Midbrain (tissue), 1 donor: ENCODE measurements at regions not wholly inside any gene's neighbourhood (a gene's known extent, or its start where the extent isn't known, plus 50 kb on each side); places are given as distances from the start of the nearest gene placed in this dataset.
"Not testable (repeated sequence)": the region's sequence is repeated elsewhere in the genome, so short reads cannot be mapped to it uniquely, and the experiment has no call there.

Source experiments
- DNase-seq: peaks from one replicate; lab custom pipeline; 2025; lab: John Stamatoyannopoulos, UW

DNA sequence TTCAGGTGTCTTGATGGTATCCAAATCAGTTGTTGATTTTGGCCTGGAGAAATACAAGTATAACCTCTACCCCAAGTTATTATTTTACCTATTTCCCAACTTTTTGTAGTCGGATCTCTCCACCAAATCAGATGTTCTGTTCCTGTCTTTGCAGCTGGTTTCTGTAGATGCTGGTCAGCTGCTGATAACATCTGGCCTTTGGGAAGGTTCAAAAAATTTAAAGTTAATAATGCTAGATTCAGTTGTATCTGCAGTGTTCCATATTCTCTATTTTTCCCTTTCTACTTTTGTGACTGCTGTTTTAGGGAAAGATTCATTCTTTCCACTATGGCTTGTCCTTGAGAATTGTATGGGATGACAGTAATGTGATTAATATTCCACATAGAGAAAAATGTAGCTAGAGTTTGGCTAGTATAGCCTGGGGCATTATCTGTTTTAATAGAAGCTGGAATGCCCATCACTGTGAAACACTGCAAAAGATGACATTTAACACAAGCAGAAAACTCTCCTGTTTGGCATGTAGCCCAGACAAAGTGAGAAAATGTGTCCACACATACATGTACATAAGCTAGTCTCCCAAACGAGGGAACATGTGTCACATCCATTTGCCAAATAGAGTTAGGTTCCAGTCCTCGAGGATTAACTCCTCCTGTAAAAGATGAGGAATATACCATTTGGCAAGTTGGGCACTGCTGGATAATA, 99.2 kb downstream of the ZNF100 start:
- DNase-seq: not testable (repeated sequence)

DNA sequence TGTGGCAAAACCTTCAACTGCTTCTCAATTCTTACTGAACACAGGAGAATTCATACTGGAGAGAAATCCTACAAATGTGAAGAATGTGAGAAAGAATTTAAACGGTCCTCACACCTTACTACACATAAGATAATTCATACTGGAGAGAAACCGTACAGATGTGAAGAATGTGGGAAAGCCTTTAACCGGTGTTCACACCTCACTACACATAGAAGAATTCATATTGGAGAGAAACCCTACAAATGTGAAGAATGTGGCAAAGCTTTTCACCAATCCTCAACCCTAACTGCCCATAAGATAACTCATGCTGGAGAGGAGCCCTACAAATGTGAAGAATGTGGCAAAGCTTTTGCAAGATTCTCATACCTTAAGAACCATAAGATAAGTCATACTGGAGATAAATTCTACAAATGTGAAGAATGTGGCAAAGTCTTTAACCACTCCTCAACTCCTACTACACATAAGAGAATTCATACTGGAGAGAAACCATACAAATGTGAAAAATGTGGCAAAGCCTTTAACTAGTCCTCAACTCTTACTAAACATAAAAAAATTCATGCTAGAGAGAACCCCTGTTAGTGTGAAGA, 111.7 kb downstream of the ZNF100 start:
- no peak for DNase-seq

DNA sequence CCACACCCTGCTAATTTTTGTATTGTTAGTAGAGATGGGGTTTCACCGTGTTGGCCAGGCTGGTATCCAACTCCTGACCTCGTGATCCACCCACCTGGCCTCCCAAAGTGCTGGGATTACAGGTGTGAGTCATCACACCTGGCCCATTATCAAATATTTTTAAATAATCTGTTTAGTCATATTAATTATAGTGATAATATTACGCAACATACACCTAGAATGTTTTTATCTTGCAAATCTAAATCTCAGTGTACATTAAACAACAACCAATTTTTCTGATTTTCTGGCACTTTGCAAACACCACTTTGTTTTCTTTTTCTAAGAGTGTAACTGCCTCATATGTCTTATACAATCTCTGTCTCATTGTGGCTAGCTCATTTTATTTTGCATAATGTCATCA, 115.9 kb downstream of the ZNF100 start:
- DNase-seq: not testable (repeated sequence)

DNA sequence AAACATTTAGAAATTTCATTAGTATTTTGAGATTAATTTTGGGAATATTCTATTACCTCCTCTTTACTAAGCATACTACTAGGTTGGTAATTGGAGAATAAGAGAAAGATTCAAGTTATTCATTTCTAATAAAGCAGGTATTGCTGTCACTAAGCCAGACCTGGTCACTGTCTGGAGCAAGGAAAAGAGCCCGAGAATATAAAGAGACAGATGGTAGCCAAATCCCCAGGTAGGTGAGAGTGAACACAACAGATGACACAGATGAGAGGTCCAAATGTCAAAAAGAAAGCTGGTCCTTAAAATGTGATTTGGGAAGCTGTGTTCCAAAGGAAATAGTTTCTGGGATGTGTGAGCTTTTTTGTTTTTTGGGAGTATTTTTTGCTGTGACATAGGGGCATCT, 128.6 kb downstream of the ZNF100 start:
- no peak for DNase-seq

DNA sequence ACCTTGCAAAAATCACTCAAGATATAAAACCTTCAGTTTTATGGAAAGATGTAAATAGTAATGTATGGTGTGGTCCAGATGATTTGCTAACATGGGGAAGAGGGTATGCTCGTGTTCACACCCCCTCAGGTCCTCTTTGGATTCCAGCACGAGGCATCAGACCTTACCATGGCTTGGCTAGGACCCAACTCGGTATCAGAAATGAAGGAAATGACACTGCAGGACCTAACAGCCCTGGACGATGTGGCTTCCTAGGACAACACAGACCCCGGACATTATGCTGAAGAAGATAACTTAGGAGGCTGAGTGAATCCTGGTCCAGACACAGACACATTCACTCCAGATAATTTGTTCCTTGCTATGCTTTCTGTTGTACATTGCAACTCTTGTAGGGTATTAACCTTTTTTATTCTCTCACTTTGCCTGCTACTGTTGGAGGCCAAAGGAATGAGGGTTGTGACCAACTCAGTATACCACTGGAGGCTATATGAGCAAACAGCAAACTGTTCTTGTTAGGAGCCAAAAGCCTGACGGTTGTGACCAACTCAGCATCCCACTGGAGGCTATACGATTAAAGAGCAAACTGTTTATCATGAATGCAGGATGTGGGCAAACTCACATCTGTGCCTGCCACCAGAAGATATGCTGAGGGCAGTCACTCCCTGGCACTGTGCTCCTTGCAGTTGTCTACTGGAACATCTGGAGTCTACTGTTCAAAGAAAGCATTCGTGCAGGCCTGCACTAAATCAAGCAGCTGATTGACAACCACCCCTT, 121.7 kb downstream of the ZNF429 start:
- no peak for DNase-seq

DNA sequence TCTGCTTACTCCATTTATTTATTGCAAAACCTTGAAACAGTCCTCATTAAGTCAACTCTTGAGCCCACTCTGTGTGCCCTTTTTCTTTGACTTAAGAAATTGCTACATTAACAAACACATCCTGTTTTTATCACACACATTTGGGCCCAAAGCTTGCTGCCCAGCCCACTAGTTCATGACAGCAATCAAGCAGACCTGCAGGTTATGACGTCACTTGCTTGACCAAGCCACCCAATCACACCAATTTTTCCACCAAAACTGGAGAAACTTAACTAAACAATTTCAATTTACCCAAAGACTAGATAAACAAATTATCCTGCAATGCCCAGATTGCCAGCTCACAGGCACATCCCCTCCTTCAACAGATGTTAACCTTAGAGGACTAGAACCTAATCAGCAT, 120.7 kb downstream of the ZNF429 start:
- DNase-seq: no peak

DNA sequence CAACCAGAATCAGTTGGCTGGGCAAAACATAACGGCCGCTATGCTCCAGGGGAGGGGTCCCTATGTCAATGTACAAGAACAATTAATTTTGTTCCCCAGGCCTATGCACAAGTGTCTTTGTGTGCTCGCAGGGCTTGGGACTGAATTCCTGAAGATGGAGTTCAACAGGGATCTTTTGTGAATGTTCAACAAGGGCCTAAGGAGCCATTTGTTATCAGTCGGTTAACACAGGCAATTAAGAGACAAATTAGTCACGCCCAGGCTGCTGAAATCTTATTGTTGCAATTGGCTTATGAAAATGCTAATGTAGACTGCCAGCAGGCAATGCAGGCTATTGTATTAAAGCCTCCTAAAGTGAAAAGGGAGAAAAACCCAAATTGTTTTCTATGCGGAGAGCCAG, 117.5 kb downstream of the ZNF429 start:
- DNase-seq: no peak

DNA sequence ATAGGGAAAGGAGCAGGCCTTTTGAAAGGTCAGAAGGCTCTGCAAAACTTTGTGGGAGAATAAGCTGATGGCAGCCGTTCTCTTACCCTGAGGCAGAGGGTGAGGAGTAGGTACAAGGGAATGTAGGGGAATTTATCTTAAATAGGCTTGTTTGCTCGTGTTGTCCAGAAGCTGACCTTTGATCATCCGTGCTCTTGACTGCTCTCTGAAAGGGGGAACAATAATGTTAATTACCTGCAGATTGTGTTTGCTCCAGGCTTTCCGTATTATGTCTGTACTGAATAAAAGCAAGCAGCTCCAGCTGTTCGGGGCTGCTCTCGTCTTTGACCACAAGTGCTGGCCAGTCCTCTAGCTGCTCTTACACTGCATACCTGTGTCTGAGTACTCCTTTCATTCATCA, 116.3 kb downstream of the ZNF429 start:
- DNase-seq: no peak

DNA sequence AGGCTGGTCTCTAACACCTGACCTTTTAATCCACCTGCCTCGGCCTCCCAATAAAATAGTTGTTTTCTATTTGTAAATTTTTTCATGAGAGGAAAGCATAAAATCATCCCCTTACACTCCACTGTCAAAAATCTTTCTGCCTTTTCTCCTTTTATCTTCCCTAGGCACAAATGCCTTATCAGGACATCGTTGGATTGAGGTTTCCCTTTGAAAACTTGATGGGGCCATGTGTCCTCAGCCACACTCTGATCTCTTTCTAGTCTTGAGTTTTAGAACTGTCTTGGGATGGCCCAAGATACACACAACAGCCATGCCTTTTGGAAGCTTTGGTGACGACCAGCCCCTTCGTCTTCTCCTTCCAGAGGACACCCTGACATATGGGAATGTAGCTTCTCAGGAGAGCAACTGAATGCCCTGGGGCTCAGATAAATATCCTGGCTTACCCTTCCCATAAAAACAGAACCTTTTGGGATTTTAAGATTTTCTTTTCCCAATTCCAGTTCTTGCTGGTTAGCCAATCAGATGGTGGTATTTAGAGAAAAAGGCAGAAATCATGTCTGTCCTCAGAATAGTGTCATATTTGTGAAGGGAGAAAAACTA, 112.4 kb downstream of the ZNF429 start:
- DNase-seq: no peak

DNA sequence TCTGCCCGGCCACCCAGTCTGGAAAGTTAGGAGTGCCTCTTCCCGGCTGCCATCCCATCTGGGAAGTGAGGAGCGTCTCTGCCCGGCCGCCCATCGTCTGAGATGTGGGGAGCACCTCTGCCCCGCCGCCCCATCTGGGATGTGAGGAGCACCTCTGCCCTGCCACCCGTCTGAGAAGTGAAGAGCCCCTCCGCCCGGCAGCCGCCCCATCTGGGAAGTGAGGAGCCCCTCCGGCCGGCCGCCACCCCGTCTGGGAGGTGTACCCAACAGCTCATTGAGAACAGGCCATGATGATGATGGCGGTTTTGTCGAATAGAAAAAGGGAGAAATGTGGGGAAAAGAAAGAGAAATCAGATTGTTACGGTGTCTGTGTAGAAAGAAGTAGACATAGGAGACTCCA, 109.4 kb downstream of the ZNF429 start:
- not testable (repeated sequence) for DNase-seq

DNA sequence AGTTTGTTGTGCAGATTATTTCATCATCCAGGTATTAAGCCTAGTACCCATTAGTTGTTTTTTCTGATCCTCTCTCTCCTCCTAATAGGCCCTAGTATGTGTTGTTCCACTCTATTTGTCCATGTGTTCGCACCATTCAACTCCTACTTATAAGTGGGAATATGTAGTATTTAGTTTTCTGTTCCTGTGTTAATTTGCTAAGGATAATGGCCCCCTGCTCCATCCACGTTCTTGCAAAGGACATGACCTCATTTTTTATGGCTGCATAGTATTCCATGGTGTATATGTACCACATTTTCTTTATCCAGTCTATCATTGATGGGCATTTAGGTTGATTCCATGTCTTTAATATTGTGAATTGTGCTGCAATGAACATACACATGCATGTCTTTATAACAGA, 107.8 kb downstream of the ZNF429 start:
- not testable (repeated sequence) for DNase-seq

DNA sequence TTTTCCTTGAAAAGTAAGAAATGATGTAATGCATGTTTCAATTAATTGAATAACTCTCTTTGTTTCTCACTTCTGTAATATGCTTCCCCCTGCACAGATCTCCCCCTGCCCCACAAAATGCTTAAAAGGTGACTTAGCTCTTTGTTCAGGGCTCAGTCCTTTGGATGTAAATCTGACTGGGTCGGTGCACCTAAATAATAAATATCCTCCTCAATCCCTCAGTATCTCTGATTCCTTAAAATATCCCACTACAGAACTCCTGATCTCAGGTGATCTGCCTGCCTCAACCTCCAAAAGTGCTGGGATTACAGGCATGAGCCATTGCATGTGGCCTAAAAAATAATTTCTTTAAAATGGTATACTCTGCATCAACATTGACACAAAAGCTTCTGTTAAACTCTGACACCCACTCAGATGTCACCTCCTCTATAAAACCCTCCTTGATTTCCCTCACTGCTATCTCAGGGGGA, 107.0 kb downstream of the ZNF429 start:
- DNase-seq: no peak

DNA sequence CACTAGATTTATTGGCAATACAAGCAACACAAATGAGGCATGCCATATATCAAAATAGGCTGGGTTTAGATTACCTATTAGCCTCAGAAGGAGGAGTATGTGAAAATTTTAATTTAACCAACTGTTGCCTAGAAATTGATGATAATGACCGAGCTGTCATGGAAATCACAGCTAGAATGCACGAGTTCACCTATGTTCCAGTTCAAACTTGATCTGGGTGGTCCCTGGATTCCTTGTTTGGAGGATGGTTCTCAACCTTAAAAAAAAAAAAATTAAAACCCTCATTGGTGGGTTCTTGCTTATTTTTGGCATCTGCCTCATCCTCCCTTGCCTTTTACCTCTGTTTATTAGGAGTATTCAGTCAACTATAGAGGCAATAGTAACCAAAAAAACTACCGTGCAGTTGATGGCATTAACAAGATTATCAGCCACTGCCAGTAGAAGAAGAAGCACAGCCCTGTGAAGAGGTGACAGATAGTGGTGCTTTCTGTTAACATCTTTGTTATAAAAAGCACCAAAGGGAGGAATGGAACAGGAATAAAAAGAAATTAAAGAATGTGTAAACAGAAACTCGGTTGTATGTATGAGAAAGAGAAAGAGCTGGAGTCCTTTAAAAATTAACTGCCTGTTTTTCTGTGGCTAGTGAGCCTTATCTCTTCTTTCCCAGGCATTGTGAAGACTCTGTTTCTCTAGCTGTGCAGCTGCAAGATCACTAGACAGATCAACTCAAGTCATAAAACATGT, 106.4 kb downstream of the ZNF429 start:
- no peak for DNase-seq

DNA sequence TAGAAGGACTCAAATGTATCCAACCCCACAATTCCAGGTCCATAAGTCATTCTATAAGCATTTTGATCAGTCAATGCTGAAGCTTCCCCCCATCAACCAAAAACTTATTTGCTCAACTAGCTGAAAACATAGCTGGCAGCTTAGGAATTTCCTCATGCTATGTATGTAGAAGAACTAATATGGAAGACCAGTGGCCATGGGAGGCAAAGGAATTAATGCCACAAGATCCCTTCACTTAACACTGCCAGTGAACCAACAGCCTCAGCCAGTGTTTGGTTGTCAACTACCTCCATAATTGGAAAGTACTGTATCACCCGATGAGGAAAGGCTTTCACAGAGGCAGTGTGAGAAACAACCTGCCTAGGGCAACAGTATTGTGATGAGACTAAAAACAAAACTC, 105.4 kb downstream of the ZNF429 start:
- no peak for DNase-seq

DNA sequence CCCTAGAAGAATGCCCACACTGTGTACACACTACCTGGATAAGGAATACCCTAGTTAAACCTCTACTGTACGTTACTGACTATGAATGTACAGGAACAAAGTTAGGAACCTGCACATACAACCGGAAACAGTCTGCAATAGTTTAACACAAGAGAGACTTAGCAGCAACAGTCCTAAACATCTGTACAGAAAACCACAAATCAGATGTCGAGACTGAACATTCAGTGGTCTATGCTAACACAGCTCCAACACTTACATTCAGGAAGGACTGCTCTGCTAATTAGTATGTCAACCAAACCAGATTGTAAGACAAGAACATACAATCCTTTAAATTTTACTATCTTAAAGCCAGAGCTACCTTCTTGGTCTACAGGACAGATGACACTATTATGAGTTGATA, 104.9 kb downstream of the ZNF429 start:
- DNase-seq: no peak

DNA sequence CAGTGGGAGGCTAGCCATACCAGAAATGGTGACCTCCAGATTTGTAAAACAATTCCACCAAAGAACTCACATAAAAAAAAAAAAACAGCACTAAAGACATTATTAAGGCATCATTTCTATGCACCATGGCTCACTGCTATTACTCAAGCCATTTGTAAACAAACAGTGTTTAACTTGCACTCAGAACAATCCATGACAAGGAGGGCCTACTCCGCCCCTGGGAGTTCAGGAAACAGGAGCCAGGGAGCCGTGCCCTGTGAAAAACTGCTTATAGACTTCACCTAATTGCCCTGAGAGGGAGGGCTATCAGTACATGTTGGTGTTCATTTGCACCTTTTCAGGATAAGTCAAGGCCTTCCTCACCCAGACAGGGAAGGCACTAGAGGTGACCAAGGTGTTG, 103.2 kb downstream of the ZNF429 start:
- no peak for DNase-seq

DNA sequence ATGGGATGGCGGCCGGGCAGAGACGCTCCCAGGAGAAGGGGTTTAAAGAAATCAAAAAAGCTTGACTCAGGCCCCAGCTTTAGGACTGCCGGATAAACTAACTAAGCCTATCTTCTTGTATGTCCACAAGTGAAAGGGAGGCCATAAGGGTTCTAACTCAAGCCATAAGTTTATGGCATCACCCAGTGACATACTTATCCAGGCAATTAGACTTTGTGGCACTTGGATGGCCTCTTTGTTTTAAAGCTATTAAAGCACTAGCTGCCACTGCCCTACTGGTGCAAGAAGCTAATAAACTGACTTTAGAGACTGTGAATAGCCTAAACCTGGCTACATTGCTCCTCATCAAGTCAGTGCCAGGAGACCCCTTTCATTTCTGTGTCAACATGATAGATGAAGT, 102.0 kb downstream of the ZNF429 start:
- DNase-seq: no peak

DNA sequence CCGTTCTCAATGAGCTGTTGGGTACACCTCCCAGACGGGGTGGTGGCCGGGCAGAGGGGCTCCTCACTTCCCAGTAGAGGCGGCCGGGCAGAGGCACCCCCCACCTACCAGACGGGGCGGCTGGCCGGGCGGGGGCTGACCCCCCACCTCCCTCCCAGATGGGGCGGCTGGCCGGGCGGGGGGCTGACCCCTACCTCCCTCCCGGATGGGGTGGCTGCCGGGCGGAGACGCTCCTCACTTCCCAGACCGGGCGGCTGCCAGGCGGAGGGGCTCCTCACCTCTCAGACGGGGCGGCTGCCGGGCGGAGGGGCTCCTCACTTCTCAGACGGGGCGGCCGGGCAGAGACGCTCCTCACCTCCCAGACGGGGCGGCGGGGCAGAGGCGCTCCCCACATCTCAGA, 101.6 kb downstream of the ZNF429 start:
- DNase-seq: not testable (repeated sequence)

DNA sequence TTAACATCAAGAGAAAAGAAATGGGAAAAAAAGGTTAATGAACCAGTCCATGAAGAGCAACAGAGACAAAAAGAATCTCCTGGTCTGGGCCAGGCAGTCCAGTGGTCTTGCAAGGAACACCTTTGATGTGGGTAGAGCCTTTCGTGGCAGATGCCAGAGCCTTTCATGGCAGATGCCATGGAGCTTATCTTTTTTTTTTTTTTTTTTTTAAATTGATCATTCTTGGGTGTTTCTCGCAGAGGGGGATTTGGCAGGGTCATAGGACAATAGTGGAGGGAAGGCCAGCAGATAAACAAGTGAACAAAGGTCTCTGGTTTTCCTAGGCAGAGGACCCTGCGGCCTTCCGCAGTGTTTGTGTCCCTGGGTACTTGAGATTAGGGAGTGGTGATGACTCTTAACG, 100.9 kb downstream of the ZNF429 start:
- DNase-seq: not testable (repeated sequence)

DNA sequence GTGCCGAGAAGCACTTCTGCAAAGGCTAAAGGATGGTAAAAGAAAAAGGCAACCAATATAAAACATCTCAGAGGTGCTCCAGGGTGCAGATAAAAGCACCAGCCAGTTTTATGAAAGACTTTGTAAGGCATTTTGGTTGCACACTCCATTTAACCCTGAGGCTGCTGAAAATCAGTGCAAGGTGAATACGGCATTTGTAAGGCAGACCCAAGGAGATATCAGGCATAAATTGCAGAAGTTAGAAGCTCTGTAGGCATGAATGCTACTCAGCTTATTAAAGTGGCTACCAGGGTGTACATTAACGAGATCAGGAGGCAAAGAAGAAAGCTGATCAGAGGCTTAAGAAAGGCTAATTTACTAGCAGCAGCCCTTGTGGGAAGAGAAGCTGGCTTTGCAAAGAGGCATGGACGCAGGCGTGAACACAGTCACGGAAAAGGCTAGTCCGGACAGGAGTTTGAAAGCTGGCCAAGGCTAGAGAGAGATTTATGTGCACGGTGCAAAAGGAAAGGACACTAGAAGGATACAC, 99.6 kb downstream of the ZNF429 start:
- peak; percentile 15 for DNase-seq
